Mesenchymal stem cell (in vitro differentiated cells and primary cell): ENCODE measurements at regions not wholly inside any gene's neighbourhood (a gene's known extent, or its start where the extent isn't known, plus 50 kb on each side); places are given as distances from the start of the nearest gene placed in this dataset.

Experiments used
- DNase-seq: peaks from one replicate; pipeline ENCODE4 v3.0.0-alpha.2; 2013
- H2AFZ ChIP-seq: one replicate; pipeline ENCODE4 v1.6.1; 2013; ENCODE audit warnings: low read depth, mild to moderate bottlenecking, control low read depth, inconsistent platforms, low read length, moderate library complexity
- H2AK5ac ChIP-seq: 2 replicates; pipeline ENCODE4 v1.6.1; 2013; ENCODE audit warnings: low read length, moderate library complexity, mild to moderate bottlenecking, inconsistent platforms; ENCODE audit not compliant: severe bottlenecking
- H2BK120ac ChIP-seq: one replicate; pipeline ENCODE4 v1.6.1; 2013; ENCODE audit warnings: low read depth, mild to moderate bottlenecking, inconsistent platforms, low read length, moderate library complexity
- H2BK12ac ChIP-seq, 2 experiments: one replicate each; pipeline ENCODE4 v1.6.1; 2013; ENCODE audit warnings: inconsistent platforms in 2 of 2, low read length in 2 of 2, mild to moderate bottlenecking in 2 of 2, moderate library complexity in 2 of 2, control low read depth in 1 of 2
- H2BK15ac ChIP-seq: one replicate; pipeline ENCODE4 v1.6.1; 2013; ENCODE audit warnings: mild to moderate bottlenecking, low read depth, inconsistent platforms; ENCODE audit not compliant: poor library complexity, severe bottlenecking
- H2BK5ac ChIP-seq: 2 replicates; pipeline ENCODE4 v1.6.1; 2013; ENCODE audit warnings: low read depth, mild to moderate bottlenecking, low read length, control low read depth, inconsistent platforms; ENCODE audit not compliant: poor library complexity, severe bottlenecking
- H3K14ac ChIP-seq, 2 experiments: one replicate each; pipeline ENCODE4 v1.6.1; 2013; ENCODE audit warnings: inconsistent platforms in 2 of 2, low read length in 2 of 2, control low read depth in 1 of 2, mild to moderate bottlenecking in 1 of 2, moderate library complexity in 1 of 2
- H3K18ac ChIP-seq, 2 experiments: one replicate each; pipeline ENCODE4 v1.6.1; 2013; ENCODE audit warnings: inconsistent platforms in 2 of 2, low read length in 2 of 2, control low read depth in 1 of 2, low read depth in 1 of 2, mild to moderate bottlenecking in 1 of 2
- H3K23ac ChIP-seq, 2 experiments: one replicate each; pipeline ENCODE4 v1.6.1; 2013; ENCODE audit warnings: inconsistent platforms in 2 of 2, low read length in 2 of 2, mild to moderate bottlenecking in 2 of 2, moderate library complexity in 2 of 2, control low read depth in 1 of 2
- H3K27ac ChIP-seq: 2 replicates; pipeline ENCODE4 v1.5.1; 2013; ENCODE audit warnings: mild to moderate bottlenecking, moderate library complexity, low read length, control low read depth, inconsistent platforms; ENCODE audit not compliant: poor library complexity, severe bottlenecking
- H3K27me3 ChIP-seq, 2 experiments: 2 replicates each; pipeline versions ENCODE4 v1.6.1 to v1.7.0; 2013; ENCODE audit warnings: low read length in 2 of 2, mild to moderate bottlenecking in 2 of 2, moderate library complexity in 2 of 2, control low read depth in 1 of 2, inconsistent platforms in 1 of 2; ENCODE audit not compliant: control insufficient read depth in 1 of 2, insufficient read depth in 1 of 2
- H3K36me3 ChIP-seq, 2 experiments: 2 replicates each; pipeline versions ENCODE4 v1.6.1 to v1.7.0; 2013; ENCODE audit warnings: low read length in 2 of 2, control low read depth in 1 of 2, inconsistent platforms in 1 of 2, low read depth in 1 of 2, mild to moderate bottlenecking in 1 of 2; ENCODE audit not compliant: insufficient read depth in 2 of 2, control insufficient read depth in 1 of 2
- H3K4ac ChIP-seq, 2 experiments: one replicate each; pipeline ENCODE4 v1.6.1; 2013; ENCODE audit warnings: inconsistent platforms in 2 of 2, low read length in 2 of 2, mild to moderate bottlenecking in 2 of 2, moderate library complexity in 2 of 2, control low read depth in 1 of 2, low read depth in 1 of 2
- H3K4me1 ChIP-seq: 2 replicates; pipeline ENCODE4 v1.6.1; 2013; ENCODE audit warnings: low read depth, low read length, control low read depth; ENCODE audit not compliant: control insufficient read depth, insufficient read depth
- H3K4me2 ChIP-seq: 2 replicates; pipeline ENCODE4 v1.6.1; 2013; ENCODE audit warnings: low read length, mild to moderate bottlenecking, inconsistent platforms; ENCODE audit not compliant: poor library complexity, severe bottlenecking
- H3K4me3 ChIP-seq, 2 experiments: 2 replicates each; pipeline versions ENCODE4 v1.5.1 to v1.7.0; 2013; ENCODE audit warnings: low read length in 2 of 2, mild to moderate bottlenecking in 2 of 2, control low read depth in 1 of 2, low read depth in 1 of 2; ENCODE audit not compliant: insufficient read depth in 1 of 2
- H3K79me1 ChIP-seq: replicated peaks from 2 replicates; pipeline ENCODE4 v1.6.1; 2013; ENCODE audit warnings: mild to moderate bottlenecking, control low read depth, low read length, inconsistent platforms; ENCODE audit not compliant: poor library complexity, severe bottlenecking
- H3K9ac ChIP-seq: 2 replicates; pipeline ENCODE4 v1.7.0; 2013; ENCODE audit warnings: mild to moderate bottlenecking, low read length, moderate library complexity
- H3K9me3 ChIP-seq: 2 replicates; pipeline ENCODE4 v1.7.0; 2013; ENCODE audit warnings: mild to moderate bottlenecking, low read length; ENCODE audit not compliant: control insufficient read depth
- H4K8ac ChIP-seq: one replicate; pipeline ENCODE4 v1.6.1; 2013; ENCODE audit warnings: inconsistent platforms, mild to moderate bottlenecking, low read length, moderate library complexity
- H4K91ac ChIP-seq: one replicate; pipeline ENCODE4 v1.6.1; 2013; ENCODE audit warnings: mild to moderate bottlenecking, low read length, inconsistent platforms
- WGBS: methylation state at CpG from one replicate; pipeline ENCODE4 v1.1.7; 2013; ENCODE audit warnings: mixed read lengths; 5-methylcytosine and 5-hydroxymethylcytosine counted together

- DNase-seq = no peak
- no peak overlapping the region for H2BK15ac ChIP-seq
- no peak overlapping the region for H4K8ac ChIP-seq
- no peak overlapping the region for H2AFZ ChIP-seq
- H3K4ac ChIP-seq = no peak overlapping the region
- H3K4me3 ChIP-seq = no peak overlapping the region
- no peaks in the 10 kb centered on the region for H3K9me3 ChIP-seq
- no peak overlapping the region for H3K9ac ChIP-seq
- no peak overlapping the region for H4K91ac ChIP-seq
- no peaks in the 10 kb centered on the region for H3K27me3 ChIP-seq
- H3K79me1 ChIP-seq = no peaks in the 10 kb centered on the region
- no peaks in the 10 kb centered on the region for H3K4me1 ChIP-seq
- no peak overlapping the region for H3K27ac ChIP-seq
- 65% methylated on average over 2 of the region's 4 CpGs for WGBS
- H2BK5ac ChIP-seq = no peak overlapping the region
- H3K36me3 ChIP-seq = no peaks in the 10 kb centered on the region
- no peak overlapping the region for H3K14ac ChIP-seq
- H3K4me2 ChIP-seq = no peak overlapping the region
- no peak overlapping the region for H3K23ac ChIP-seq
- H2AK5ac ChIP-seq = no peak overlapping the region
- H3K18ac ChIP-seq = no peak overlapping the region
- H2BK120ac ChIP-seq = no peak overlapping the region
- H2BK12ac ChIP-seq = no peak overlapping the region
Observed at GRCh38 chr16:65406933-65407332, 285.1 kb upstream of the CDH11 start.

GRCh38 chr16:65406116-65406515 lies 284.3 kb upstream of the CDH11 start:
- H3K9ac ChIP-seq = no peak overlapping the region
- no peaks in the 10 kb centered on the region for H3K27me3 ChIP-seq
- no peak overlapping the region for H3K18ac ChIP-seq
- H3K4me1 ChIP-seq = no peaks in the 10 kb centered on the region
- H3K23ac ChIP-seq = no peak overlapping the region
- no peak overlapping the region for H3K27ac ChIP-seq
- no peak overlapping the region for H3K4ac ChIP-seq
- no peak overlapping the region for H2AK5ac ChIP-seq
- no peak overlapping the region for H4K8ac ChIP-seq
- H3K4me3 ChIP-seq = no peak overlapping the region
- H2BK120ac ChIP-seq = no peak overlapping the region
- no peak overlapping the region for H3K4me2 ChIP-seq
- no peaks in the 10 kb centered on the region for H3K79me1 ChIP-seq
- no peak overlapping the region for H2AFZ ChIP-seq
- no peak overlapping the region for H2BK12ac ChIP-seq
- H3K9me3 ChIP-seq = no peaks in the 10 kb centered on the region
- 50% methylated on average over 1 of the region's 4 CpGs for WGBS
- no peak overlapping the region for H4K91ac ChIP-seq
- no peak for DNase-seq
- no peak overlapping the region for H2BK15ac ChIP-seq
- no peak overlapping the region for H3K14ac ChIP-seq
- H3K36me3 ChIP-seq = no peaks in the 10 kb centered on the region
- H2BK5ac ChIP-seq = no peak overlapping the region

- H3K23ac ChIP-seq = no peak overlapping the region
- H4K8ac ChIP-seq = no peak overlapping the region
- no peaks in the 10 kb centered on the region for H3K79me1 ChIP-seq
- H3K9ac ChIP-seq = no peak overlapping the region
- H2BK12ac ChIP-seq = peak overlapping the region in 1 of 2 experiments; percentile 66
- H3K9me3 ChIP-seq = peaks cover under 1% of the 10 kb centered on the region
- WGBS = 85% methylated on average over 6 of the region's 6 CpGs
- no peaks in the 10 kb centered on the region for H3K27me3 ChIP-seq
- no peaks in the 10 kb centered on the region for H3K36me3 ChIP-seq
- no peak overlapping the region for H4K91ac ChIP-seq
- H3K4me2 ChIP-seq = no peak overlapping the region
- DNase-seq = no peak
- H3K18ac ChIP-seq = peak overlapping the region; percentile 52 to 74
- H2BK120ac ChIP-seq = no peak overlapping the region
- no peak overlapping the region for H3K4me3 ChIP-seq
- no peak overlapping the region for H3K27ac ChIP-seq
- no peak overlapping the region for H2BK5ac ChIP-seq
- no peak overlapping the region for H2AK5ac ChIP-seq
- H2BK15ac ChIP-seq = no peak overlapping the region
- no peaks in the 10 kb centered on the region for H3K4me1 ChIP-seq
- no peak overlapping the region for H3K14ac ChIP-seq
- H2AFZ ChIP-seq = peak overlapping the region; percentile 36
- peak overlapping the region in 1 of 2 experiments; percentile 65 for H3K4ac ChIP-seq
Observed at GRCh38 chr16:65394281-65394680, 272.4 kb upstream of the CDH11 start.

GRCh38 chr16:65392806-65393565 lies 271.1 kb upstream of the CDH11 start:
- Histone ChIP-seq H3K14ac (no peak overlapping the region), H3K9me3 (peaks cover 3% of the 10 kb centered on the region), H3K4me1 (no peaks in the 10 kb centered on the region), H4K91ac (no peak overlapping the region), H2BK120ac (no peak overlapping the region), H4K8ac (no peak overlapping the region), H2BK12ac (peak overlapping the region; percentile 59 to 75), H3K18ac (peak overlapping the region; percentile 26 to 29), H3K27me3 (no peaks in the 10 kb centered on the region), H3K9ac (no peak overlapping the region), H2BK5ac (no peak overlapping the region), H2AFZ (no peak overlapping the region), H3K4me3 (no peak overlapping the region), H2AK5ac (no peak overlapping the region), H3K4me2 (no peak overlapping the region), H3K36me3 (no peaks in the 10 kb centered on the region), H3K79me1 (no peaks in the 10 kb centered on the region), H2BK15ac (no peak overlapping the region), H3K23ac (no peak overlapping the region), H3K27ac (no peak overlapping the region), H3K4ac (no peak overlapping the region)
- WGBS = 41% methylated on average over 12 of the region's 13 CpGs
- peak; percentile 61 for DNase-seq
